Trophoblast cell (in vitro differentiated cells and primary cell): ENCODE measurements at regions not wholly inside any gene's neighbourhood (a gene's known extent, or its start where the extent isn't known, plus 50 kb on each side); places are given as distances from the start of the nearest gene placed in this dataset.

Experiments used
- DNase-seq, 2 donors: peaks; one replicate each; pipeline ENCODE4 v3.0.0-alpha.2; 2016
- H2AFZ ChIP-seq: 2 replicates; pipeline ENCODE4 v1.6.1; 2013; ENCODE audit warnings: low read length, moderate library complexity, mild to moderate bottlenecking; ENCODE audit not compliant: insufficient read depth, poor library complexity
- H2AK5ac ChIP-seq: 2 replicates; pipeline ENCODE4 v1.6.1; 2013; ENCODE audit warnings: mild to moderate bottlenecking, low read length
- H2BK120ac ChIP-seq: 2 replicates; pipeline ENCODE4 v1.6.1; 2013; ENCODE audit warnings: low read length, mild to moderate bottlenecking, moderate library complexity; ENCODE audit not compliant: insufficient read depth, poor library complexity
- H2BK12ac ChIP-seq: 2 replicates; pipeline ENCODE4 v1.6.1; 2013; ENCODE audit warnings: mild to moderate bottlenecking, low read length, moderate library complexity
- H2BK5ac ChIP-seq: 2 replicates; pipeline ENCODE4 v1.6.1; 2013; ENCODE audit warnings: low read length, low read depth, moderate library complexity, mild to moderate bottlenecking; ENCODE audit not compliant: poor library complexity
- H3K14ac ChIP-seq: 2 replicates; pipeline ENCODE4 v1.6.1; 2013; ENCODE audit warnings: mild to moderate bottlenecking, low read length
- H3K18ac ChIP-seq: 2 replicates; pipeline ENCODE4 v1.6.1; 2013; ENCODE audit warnings: mild to moderate bottlenecking, low read length
- H3K23ac ChIP-seq: 2 replicates; pipeline ENCODE4 v1.6.1; 2013; ENCODE audit warnings: low read length
- H3K27ac ChIP-seq: 2 replicates; pipeline ENCODE4 v1.5.1; 2013; ENCODE audit warnings: low read depth, mild to moderate bottlenecking, inconsistent platforms, low read length, moderate library complexity
- H3K27me3 ChIP-seq: 2 replicates; pipeline ENCODE4 v1.6.1; 2013; ENCODE audit warnings: inconsistent platforms, mild to moderate bottlenecking, low read length, moderate library complexity; ENCODE audit not compliant: insufficient read depth
- H3K36me3 ChIP-seq, 2 experiments: 1 replicate in 1 of 2; 2 replicates in 1 of 2; pipeline ENCODE4 v1.6.1; 2013; ENCODE audit warnings: low read length in 2 of 2, mild to moderate bottlenecking in 2 of 2, moderate library complexity in 1 of 2; ENCODE audit not compliant: insufficient read depth in 2 of 2, control insufficient read depth in 1 of 2
- H3K4ac ChIP-seq: 2 replicates; pipeline ENCODE4 v1.6.1; 2013; ENCODE audit warnings: low read depth, mild to moderate bottlenecking, low read length, moderate library complexity
- H3K4me1 ChIP-seq, 2 experiments: 1 replicate in 1 of 2; 2 replicates in 1 of 2; pipeline ENCODE4 v1.6.1; 2013; ENCODE audit warnings: low read length in 2 of 2, mild to moderate bottlenecking in 2 of 2, moderate library complexity in 1 of 2; ENCODE audit not compliant: insufficient read depth in 2 of 2, control insufficient read depth in 1 of 2
- H3K4me2 ChIP-seq: 2 replicates; pipeline ENCODE4 v1.6.1; 2013; ENCODE audit warnings: inconsistent platforms, mild to moderate bottlenecking, low read length, moderate library complexity
- H3K4me3 ChIP-seq: 2 replicates; pipeline ENCODE4 v1.5.1; 2013; ENCODE audit warnings: mild to moderate bottlenecking, low read depth, low read length, inconsistent platforms
- H3K79me1 ChIP-seq: one replicate; pipeline ENCODE4 v1.6.1; 2013; ENCODE audit warnings: low read length
- H3K79me2 ChIP-seq: 2 replicates; pipeline ENCODE4 v1.6.1; 2013; ENCODE audit warnings: low read length, mild to moderate bottlenecking; ENCODE audit not compliant: control insufficient read depth, insufficient read depth, poor library complexity
- H3K9ac ChIP-seq: 2 replicates; pipeline ENCODE4 v1.6.1; 2013; ENCODE audit warnings: mild to moderate bottlenecking, low read length
- H3K9me3 ChIP-seq: 2 replicates; pipeline ENCODE4 v1.6.1; 2013; ENCODE audit warnings: low read depth, mild to moderate bottlenecking, control low read depth, inconsistent platforms, low read length; ENCODE audit not compliant: insufficient read depth
- H4K12ac ChIP-seq: 2 replicates; pipeline ENCODE4 v1.6.1; 2013; ENCODE audit warnings: low read depth, mild to moderate bottlenecking, low read length, moderate library complexity
- H4K8ac ChIP-seq: 2 replicates; pipeline ENCODE4 v1.6.1; 2013; ENCODE audit warnings: low read depth, mild to moderate bottlenecking, low read length, moderate library complexity
- H4K91ac ChIP-seq: one replicate; pipeline ENCODE4 v1.6.1; 2013; ENCODE audit warnings: low read depth, mild to moderate bottlenecking, low read length, moderate library complexity
- WGBS: extraction: QIAGEN DNeasy Blood & Tissue Kit; methylation state at CpG from one replicate; pipeline ENCODE4 v1.1.7; 2013; ENCODE audit warnings: missing lambda C conversion rate; ENCODE audit not compliant: insufficient read length, insufficient coverage; ENCODE audit errors: extremely low coverage; 5-methylcytosine and 5-hydroxymethylcytosine counted together

- WGBS, result no CpG with 5 or more reads among the region's 2 CpGs
- Histone ChIP-seq H2BK5ac (no peak overlapping the region), H3K36me3 (no peaks in the 10 kb centered on the region)
These were observed 1149.3 kb downstream of the NSUN3 start for GRCh38 chr3:95212117-95212516.

GRCh38 chr3:95215437-95215957 lies 1152.6 kb downstream of the NSUN3 start:
- Histone ChIP-seq H2BK5ac (no peak overlapping the region), H3K9me3 (no peaks in the 10 kb centered on the region), H3K4ac (no peak overlapping the region), H3K4me1 (no peaks in the 10 kb centered on the region), H4K12ac (no peak overlapping the region), H3K27me3 (no peaks in the 10 kb centered on the region), H4K8ac (no peak overlapping the region), H3K23ac (no peak overlapping the region), H4K91ac (no peak overlapping the region), H2AFZ (no peak overlapping the region), H3K9ac (no peak overlapping the region), H2AK5ac (no peak overlapping the region), H3K36me3 (no peaks in the 10 kb centered on the region), H3K18ac (no peak overlapping the region), H3K79me2 (no peaks in the 10 kb centered on the region), H2BK120ac (no peak overlapping the region), H3K27ac (no peak overlapping the region), H2BK12ac (no peak overlapping the region), H3K14ac (no peak overlapping the region), H3K79me1 (no peaks in the 10 kb centered on the region), H3K4me2 (no peak overlapping the region), H3K4me3 (no peak overlapping the region)
- WGBS, result no CpG with 5 or more reads among the region's 1 CpG
- DNase-seq, result no peak

More at GRCh38 chr3:95212117-95212516, 1149.3 kb downstream of the NSUN3 start:
- no peak overlapping the region for H3K4ac ChIP-seq
- no peak overlapping the region for H4K12ac ChIP-seq
- no peak overlapping the region for H3K18ac ChIP-seq
- no peak overlapping the region for H4K8ac ChIP-seq
- no peak overlapping the region for H4K91ac ChIP-seq
- no peak overlapping the region for H3K4me2 ChIP-seq
- no peak for DNase-seq
- H3K27ac ChIP-seq, result no peak overlapping the region
- no peak overlapping the region for H3K4me3 ChIP-seq
- H3K14ac ChIP-seq, result no peak overlapping the region
- H2BK12ac ChIP-seq, result no peak overlapping the region
- H3K9me3 ChIP-seq, result no peaks in the 10 kb centered on the region
- H3K79me2 ChIP-seq, result no peaks in the 10 kb centered on the region
- H3K79me1 ChIP-seq, result no peaks in the 10 kb centered on the region
- H3K27me3 ChIP-seq, result no peaks in the 10 kb centered on the region
- no peaks in the 10 kb centered on the region for H3K4me1 ChIP-seq
- no peak overlapping the region for H3K9ac ChIP-seq
- H3K23ac ChIP-seq, result no peak overlapping the region
- no peak overlapping the region for H2AFZ ChIP-seq
- H2AK5ac ChIP-seq, result no peak overlapping the region
- no peak overlapping the region for H2BK120ac ChIP-seq

- H4K12ac ChIP-seq, result no peak overlapping the region
- no peak overlapping the region for H3K14ac ChIP-seq
- no peaks in the 10 kb centered on the region for H3K27me3 ChIP-seq
- no peak overlapping the region for H4K91ac ChIP-seq
- no peaks in the 10 kb centered on the region for H3K4me1 ChIP-seq
- no peak overlapping the region for H3K4ac ChIP-seq
- H2AK5ac ChIP-seq, result no peak overlapping the region
- H3K36me3 ChIP-seq, result no peaks in the 10 kb centered on the region
- H3K4me3 ChIP-seq, result no peak overlapping the region
- H2BK12ac ChIP-seq, result no peak overlapping the region
- H3K18ac ChIP-seq, result no peak overlapping the region
- no peak overlapping the region for H3K27ac ChIP-seq
- no peak overlapping the region for H2BK5ac ChIP-seq
- no peaks in the 10 kb centered on the region for H3K79me1 ChIP-seq
- H2BK120ac ChIP-seq, result no peak overlapping the region
- H3K4me2 ChIP-seq, result no peak overlapping the region
- H4K8ac ChIP-seq, result no peak overlapping the region
- no peaks in the 10 kb centered on the region for H3K79me2 ChIP-seq
- no peaks in the 10 kb centered on the region for H3K9me3 ChIP-seq
- H3K9ac ChIP-seq, result no peak overlapping the region
- DNase-seq, result no peak
- H3K23ac ChIP-seq, result no peak overlapping the region
- H2AFZ ChIP-seq, result no peak overlapping the region
These were observed 1154.8 kb downstream of the NSUN3 start for GRCh38 chr3:95217661-95218060.

GRCh38 chr3:95218484-95218883 lies 1155.6 kb downstream of the NSUN3 start:
- H3K23ac ChIP-seq, result no peak overlapping the region
- no peak overlapping the region for H3K9ac ChIP-seq
- no peak overlapping the region for H3K4ac ChIP-seq
- no peaks in the 10 kb centered on the region for H3K79me1 ChIP-seq
- DNase-seq, result no peak
- H3K79me2 ChIP-seq, result no peaks in the 10 kb centered on the region
- H4K91ac ChIP-seq, result no peak overlapping the region
- H2BK120ac ChIP-seq, result no peak overlapping the region
- H3K9me3 ChIP-seq, result no peaks in the 10 kb centered on the region
- no peak overlapping the region for H2AFZ ChIP-seq
- H4K12ac ChIP-seq, result no peak overlapping the region
- H2BK12ac ChIP-seq, result no peak overlapping the region
- no peak overlapping the region for H3K4me3 ChIP-seq
- no peaks in the 10 kb centered on the region for H3K27me3 ChIP-seq
- no peak overlapping the region for H3K4me2 ChIP-seq
- H2AK5ac ChIP-seq, result no peak overlapping the region
- no peak overlapping the region for H4K8ac ChIP-seq
- H3K36me3 ChIP-seq, result no peaks in the 10 kb centered on the region
- H3K4me1 ChIP-seq, result no peaks in the 10 kb centered on the region
- H2BK5ac ChIP-seq, result no peak overlapping the region
- WGBS, result no CpG with 5 or more reads among the region's 1 CpG
- H3K27ac ChIP-seq, result no peak overlapping the region
- H3K14ac ChIP-seq, result no peak overlapping the region
- no peak overlapping the region for H3K18ac ChIP-seq
